ENCODE measurements at regions not wholly inside any gene's neighbourhood (a gene's known extent, or its start where the extent isn't known, plus 50 kb on each side); places are given as distances from the start of the nearest gene placed in this dataset.

- TF ChIP-seq POLR2A (IDR thresholded peaks at IDR 0.05) (no peak), CTCF (IDR thresholded peaks at IDR 0.05 in 8 of 11, conservative IDR thresholded peaks at IDR 0.05 in 3 of 11) (no peak)
These were observed 301.0 kb upstream of the POU3F1 start for GRCh38 chr1:38347446-38348175.

Data from spleen (tissue), 7 donors.